Fibroblast of mammary gland (primary cell): ENCODE measurements at regions not wholly inside any gene's neighbourhood (a gene's known extent, or its start where the extent isn't known, plus 50 kb on each side); places are given as distances from the start of the nearest gene placed in this dataset.

ENCODE experiments used
- DNase-seq: peaks from one replicate; pipeline ENCODE4 v3.0.0-alpha.2; 2010; ENCODE audit warnings: low read depth
- H3K4me3 ChIP-seq: 2 replicates; pipeline ENCODE4 v1.5.1; 2011; ENCODE audit warnings: low read depth, mild to moderate bottlenecking, low read length, moderate library complexity; ENCODE audit not compliant: control insufficient read depth
- TF ChIP-seq, protein P1 (sequence below): conservative IDR thresholded peaks from 2 replicates; pipeline ENCODE4 v1.5.1; 2011; ENCODE audit warnings: low read depth, low read length, inconsistent platforms; ENCODE audit not compliant: control insufficient read depth, insufficient read depth

DNA sequence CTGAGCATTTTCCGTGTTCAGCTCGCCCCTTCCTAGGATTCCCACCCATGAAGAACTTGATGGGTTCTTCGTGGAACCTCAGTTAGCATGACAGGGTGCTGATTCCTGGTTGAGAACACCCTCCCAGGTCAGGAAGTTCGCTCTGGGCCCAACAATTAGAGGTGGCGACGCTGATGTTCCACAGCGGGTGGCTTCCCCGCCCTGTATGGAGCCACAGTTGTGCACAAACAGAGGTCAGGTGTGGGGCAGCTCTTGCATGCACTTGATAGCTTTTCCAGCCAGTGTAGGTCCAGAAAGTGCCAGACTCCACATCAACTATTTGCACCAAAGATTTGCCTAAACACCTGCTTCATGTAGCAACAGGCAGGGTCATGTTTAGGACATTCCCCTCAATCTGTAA is 788.2 kb downstream of the MED13L start:
- DNase-seq, result no peak
- TF ChIP-seq, protein P1, sequence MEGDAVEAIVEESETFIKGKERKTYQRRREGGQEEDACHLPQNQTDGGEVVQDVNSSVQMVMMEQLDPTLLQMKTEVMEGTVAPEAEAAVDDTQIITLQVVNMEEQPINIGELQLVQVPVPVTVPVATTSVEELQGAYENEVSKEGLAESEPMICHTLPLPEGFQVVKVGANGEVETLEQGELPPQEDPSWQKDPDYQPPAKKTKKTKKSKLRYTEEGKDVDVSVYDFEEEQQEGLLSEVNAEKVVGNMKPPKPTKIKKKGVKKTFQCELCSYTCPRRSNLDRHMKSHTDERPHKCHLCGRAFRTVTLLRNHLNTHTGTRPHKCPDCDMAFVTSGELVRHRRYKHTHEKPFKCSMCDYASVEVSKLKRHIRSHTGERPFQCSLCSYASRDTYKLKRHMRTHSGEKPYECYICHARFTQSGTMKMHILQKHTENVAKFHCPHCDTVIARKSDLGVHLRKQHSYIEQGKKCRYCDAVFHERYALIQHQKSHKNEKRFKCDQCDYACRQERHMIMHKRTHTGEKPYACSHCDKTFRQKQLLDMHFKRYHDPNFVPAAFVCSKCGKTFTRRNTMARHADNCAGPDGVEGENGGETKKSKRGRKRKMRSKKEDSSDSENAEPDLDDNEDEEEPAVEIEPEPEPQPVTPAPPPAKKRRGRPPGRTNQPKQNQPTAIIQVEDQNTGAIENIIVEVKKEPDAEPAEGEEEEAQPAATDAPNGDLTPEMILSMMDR, result no peak
- H3K4me3 ChIP-seq, result no peak overlapping the region

DNA sequence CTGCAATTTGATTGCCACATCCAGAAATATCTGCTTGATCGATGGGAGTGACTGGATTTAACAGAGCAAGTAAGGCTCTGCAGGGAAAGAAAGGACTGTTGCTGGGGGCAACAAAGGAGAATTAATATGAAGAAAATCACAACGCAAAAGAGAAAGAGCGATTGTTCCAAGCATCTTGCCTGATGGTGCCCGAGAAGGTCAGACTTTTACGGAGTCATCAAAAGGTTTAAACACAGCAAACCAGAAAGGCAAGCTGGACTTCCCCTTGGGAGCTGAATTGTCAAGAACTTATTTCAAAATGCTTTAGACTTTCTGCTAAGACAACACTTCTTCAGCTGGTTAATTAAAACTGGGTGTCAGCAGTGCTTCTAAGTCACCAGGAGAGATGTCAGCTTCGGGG is 791.5 kb downstream of the MED13L start:
- TF ChIP-seq, protein P1, result no peak
- H3K4me3 ChIP-seq, result no peak overlapping the region
- no peak for DNase-seq

DNA sequence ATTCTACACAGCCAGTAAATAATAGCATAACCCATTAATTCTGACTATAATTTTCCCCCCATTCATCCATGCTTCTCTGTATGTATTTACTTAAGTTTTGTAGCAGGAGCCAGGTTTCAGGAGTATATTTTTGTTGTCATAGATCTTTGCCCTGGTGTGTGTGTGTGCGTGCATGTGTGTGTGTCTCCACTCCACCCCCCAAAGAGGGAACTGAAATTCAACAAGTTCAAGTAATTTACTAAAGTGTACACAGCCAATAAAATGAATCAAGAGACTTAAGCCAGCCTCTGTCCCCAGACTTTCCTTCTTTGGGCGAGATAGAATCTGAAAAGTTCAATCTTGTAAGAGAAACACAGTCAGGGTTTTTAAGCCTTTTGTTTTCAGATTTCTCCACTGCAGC is 792.0 kb downstream of the MED13L start:
- DNase-seq, result no peak
- no peak overlapping the region for H3K4me3 ChIP-seq
- TF ChIP-seq, protein P1, result no peak

DNA sequence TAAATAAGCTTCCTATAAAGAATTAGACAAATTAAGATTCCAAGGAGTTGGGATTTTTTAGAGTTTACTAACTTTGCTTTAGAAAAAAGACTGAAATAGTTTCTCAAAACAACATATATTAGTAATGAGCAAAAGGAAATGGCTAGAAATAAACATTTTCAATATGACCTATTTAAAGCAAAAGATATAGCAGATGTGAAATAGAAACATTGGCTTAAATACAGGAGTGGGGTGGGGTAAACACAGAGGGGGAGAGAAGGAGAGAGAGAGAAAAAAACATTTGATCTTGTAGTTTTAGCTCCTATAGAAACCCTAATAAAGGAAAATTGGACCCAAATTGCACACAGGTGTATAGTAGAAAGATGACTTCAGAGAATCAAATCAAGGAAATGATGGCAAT is 794.5 kb downstream of the MED13L start:
- H3K4me3 ChIP-seq, result no peak overlapping the region
- no peak for DNase-seq
- TF ChIP-seq, protein P1, result no peak

DNA sequence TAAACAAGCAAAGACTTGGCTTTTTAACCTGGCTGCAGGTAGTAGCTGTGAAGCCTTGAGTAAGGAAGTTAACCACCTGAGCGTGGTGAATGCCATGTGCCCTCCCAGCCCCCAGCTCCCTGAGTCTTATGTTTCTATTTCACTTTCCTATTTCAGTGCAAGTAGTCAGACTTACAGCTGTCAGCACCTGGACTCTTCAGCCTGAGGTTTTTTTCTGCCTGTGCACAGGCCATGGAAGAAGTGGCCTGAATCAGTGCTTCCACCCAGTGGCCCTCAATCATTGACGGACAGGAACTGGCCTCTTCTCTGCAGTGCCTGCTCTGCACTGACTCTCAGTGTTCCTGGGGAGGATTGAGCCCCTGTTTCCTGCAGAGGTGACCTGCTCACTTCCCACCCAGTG is 796.4 kb downstream of the MED13L start:
- peak; percentile 11 for DNase-seq
- no peak overlapping the region for H3K4me3 ChIP-seq
- TF ChIP-seq, protein P1, result no peak

DNA sequence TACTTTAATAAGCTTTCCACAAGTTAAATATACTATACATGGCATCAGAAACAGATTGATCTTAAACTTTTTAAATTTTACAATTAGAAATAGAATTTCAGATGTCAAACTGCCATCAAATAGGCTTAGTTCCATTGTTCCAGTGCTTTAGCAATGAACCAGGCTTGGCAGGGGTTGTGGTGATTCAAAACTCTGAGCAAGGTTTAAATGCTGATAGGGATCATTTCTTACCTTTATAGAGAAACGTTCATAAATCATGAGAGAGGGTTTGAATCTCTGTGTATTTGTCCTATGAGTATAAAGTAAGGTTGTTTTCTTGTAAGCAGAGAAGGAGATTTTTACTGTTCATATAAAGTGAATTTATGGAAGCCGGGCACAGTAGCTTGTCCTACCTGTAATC is 794.5 kb upstream of the TBX3 start:
- DNase-seq, result no peak
- TF ChIP-seq, protein P1, result no peak
- H3K4me3 ChIP-seq, result no peak overlapping the region

DNA sequence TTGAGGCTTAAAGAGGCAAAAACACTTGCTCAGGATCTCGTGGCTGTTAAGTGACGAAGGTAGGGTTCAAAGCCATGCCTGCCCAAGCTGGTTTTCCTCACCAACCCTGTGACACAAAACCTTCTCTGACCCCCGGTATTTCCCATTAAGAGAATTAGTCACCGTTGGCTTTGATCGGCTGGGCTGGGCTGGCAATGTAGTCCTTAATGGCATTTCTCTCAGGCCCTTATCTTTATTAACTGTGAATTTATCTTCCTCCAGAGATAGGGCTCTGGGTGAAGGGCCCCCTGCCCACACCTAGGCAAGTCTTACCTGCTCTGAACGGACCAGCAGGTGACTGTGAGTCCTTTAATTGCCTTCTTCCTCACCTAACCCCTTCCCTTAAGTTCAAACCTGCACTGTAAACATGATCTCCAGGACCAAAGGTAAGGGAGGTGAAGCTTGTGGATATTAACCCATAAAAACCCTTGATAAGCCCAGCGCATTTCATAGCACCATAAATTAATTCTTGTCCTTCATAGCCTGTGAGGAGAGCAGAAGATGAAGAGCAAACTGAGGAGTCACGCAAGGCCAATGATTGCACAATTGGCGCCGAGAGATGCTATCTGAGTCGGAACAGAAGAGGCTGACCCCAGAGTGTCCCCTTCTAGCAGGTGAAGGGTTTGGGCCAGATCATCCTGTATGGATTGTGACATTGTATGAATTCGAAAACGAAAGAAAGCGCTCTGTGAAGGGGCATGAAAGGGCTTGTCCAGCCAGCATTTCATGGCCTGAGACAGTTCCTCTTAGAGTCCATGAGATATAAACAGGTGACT is 790.8 kb upstream of the TBX3 start:
- DNase-seq, result no peak
- H3K4me3 ChIP-seq, result no peak overlapping the region
- TF ChIP-seq, protein P1, result no peak
